ENCODE measurements at regions not wholly inside any gene's neighbourhood (a gene's known extent, or its start where the extent isn't known, plus 50 kb on each side); places are given as distances from the start of the nearest gene placed in this dataset.

DNA sequence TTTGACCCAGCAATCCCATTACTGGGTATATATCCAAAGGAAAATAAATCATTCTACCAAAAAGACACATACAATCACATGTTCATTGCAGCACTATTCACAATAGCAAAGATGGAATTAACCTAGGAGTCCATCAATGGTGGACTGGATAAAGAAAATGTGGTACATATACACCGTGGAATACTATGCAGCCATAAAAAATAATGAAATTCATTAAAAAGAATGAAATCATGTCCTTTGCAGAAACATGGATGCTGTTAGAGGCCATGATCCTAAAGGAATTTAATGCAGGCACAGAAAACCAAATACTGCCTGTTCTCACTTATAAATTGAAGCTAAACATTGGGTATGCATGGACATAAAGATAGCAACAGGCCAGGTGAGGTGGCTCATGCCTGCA lies 61.9 kb upstream of the BMP6 start:
- Histone ChIP-seq H3K9me3 (no peaks in the 10 kb centered on the region), H3K4me1 (ENCODE audit: low read depth) (no peaks in the 10 kb centered on the region), H3K36me3 (ENCODE audit: low read depth) (no peaks in the 10 kb centered on the region), H3K4me3 (no peak overlapping the region)
- intact Hi-C loops (cut with DNase I, micrococcal nuclease): no loop called here
- ATAC-seq (no peak), DNase-seq (no peak)
- TF ChIP-seq, protein P1, sequence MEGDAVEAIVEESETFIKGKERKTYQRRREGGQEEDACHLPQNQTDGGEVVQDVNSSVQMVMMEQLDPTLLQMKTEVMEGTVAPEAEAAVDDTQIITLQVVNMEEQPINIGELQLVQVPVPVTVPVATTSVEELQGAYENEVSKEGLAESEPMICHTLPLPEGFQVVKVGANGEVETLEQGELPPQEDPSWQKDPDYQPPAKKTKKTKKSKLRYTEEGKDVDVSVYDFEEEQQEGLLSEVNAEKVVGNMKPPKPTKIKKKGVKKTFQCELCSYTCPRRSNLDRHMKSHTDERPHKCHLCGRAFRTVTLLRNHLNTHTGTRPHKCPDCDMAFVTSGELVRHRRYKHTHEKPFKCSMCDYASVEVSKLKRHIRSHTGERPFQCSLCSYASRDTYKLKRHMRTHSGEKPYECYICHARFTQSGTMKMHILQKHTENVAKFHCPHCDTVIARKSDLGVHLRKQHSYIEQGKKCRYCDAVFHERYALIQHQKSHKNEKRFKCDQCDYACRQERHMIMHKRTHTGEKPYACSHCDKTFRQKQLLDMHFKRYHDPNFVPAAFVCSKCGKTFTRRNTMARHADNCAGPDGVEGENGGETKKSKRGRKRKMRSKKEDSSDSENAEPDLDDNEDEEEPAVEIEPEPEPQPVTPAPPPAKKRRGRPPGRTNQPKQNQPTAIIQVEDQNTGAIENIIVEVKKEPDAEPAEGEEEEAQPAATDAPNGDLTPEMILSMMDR (IDR thresholded peaks at IDR 0.05): no peak

DNA sequence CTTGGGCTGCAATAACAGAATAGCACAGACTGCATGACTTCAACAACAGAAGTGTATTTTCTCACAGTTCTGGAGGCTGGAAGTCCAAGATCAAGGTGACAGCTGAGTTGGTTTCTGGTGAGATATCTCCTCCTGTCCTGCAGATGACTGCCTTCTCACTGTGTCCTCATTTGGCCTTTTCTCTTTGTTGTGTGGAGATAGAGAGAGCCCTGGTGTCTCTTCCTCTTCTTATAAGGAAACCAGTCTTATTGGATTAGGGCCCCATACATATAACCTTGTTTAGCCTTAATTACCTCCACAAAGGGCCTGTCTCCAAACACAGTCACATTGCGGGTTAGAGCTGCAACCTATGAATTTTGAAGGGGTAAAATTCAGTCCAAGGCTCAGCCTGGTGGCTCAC lies 57.0 kb upstream of the BMP6 start:
- DNase-seq (no peak), ATAC-seq (no peak)
- Histone ChIP-seq H3K36me3 (ENCODE audit: low read depth) (no peaks in the 10 kb centered on the region), H3K4me3 (no peak overlapping the region), H3K9me3 (no peaks in the 10 kb centered on the region), H3K4me1 (ENCODE audit: low read depth) (peaks cover 3% of the 10 kb centered on the region)
- TF ChIP-seq, protein P1 (IDR thresholded peaks at IDR 0.05): no peak
- intact Hi-C loops (cut with DNase I, micrococcal nuclease): no loop called here

DNA sequence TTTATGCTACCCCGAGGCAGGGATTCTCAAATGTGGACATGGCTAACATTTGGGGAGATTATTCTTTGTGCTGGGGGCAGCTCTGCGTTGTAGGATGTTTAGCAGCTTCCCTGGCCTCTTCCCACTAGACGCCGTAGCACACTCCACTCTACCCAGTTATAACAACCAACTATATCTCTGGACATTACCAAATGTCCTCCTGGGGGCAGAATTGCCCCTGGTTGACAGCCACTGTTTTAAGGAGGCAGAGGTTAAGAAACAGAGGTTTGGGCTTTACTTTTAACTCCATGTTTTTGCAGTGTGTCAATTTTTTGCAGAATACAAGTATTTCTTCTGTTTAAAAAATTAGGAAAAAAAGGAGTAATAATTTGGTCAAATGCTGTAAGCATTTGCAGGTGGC lies 56.2 kb upstream of the BMP6 start:
- DNase-seq (no peak), ATAC-seq (no peak)
- Histone ChIP-seq H3K4me3 (no peak overlapping the region), H3K4me1 (ENCODE audit: low read depth) (peaks cover 3% of the 10 kb centered on the region), H3K9me3 (no peaks in the 10 kb centered on the region), H3K36me3 (ENCODE audit: low read depth) (no peaks in the 10 kb centered on the region)
- intact Hi-C loops (cut with DNase I, micrococcal nuclease): no loop called here
- TF ChIP-seq, protein P1 (IDR thresholded peaks at IDR 0.05): no peak

DNA sequence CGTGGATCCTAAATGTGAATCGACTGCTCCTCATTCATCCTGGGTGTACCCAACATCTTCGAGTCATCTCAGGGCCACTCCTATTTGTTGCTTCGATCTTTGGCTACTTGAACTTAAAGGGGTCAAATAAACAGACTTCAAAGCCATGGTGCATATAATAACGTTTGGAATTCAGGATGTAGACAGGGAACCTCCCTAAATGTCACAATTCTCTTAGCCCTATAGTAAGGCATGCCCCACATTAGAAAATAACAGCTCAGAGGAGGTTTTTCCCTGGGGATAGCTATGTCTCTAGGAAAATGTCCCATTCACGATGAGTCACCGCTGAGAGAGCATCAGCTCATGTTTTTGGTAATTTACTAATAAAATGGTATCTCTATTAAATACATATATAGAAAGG lies 54.8 kb upstream of the BMP6 start:
- ATAC-seq (no peak), DNase-seq (no peak)
- H3K36me3 ChIP-seq (ENCODE audit: low read depth): no peaks in the 10 kb centered on the region
- TF ChIP-seq, protein P1 (IDR thresholded peaks at IDR 0.05): no peak
- peaks cover 3% of the 10 kb centered on the region for H3K4me1 ChIP-seq (ENCODE audit: low read depth)
- intact Hi-C loops (cut with DNase I, micrococcal nuclease): no loop called here
- H3K9me3 ChIP-seq: no peaks in the 10 kb centered on the region
- H3K4me3 ChIP-seq: no peak overlapping the region

DNA sequence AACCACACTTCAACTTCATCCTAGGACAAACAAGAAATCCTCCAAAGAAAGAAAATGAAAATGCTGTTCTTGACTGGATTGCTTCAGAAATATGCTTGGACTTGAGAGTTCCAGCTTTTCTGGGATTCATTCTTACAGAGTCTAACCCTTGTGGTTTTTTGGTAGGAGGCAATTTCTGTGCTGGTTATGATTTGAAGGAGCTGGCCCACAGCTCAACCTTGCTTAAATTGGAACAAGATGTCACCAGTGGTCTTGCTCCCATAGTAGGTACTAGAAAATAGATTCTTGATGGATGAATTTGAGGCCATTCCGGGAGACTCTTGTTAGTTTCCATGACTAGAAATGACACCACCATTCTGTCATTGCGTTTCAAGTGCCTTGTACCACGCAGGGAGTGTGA lies 54.3 kb upstream of the BMP6 start:
- H3K9me3 ChIP-seq: no peaks in the 10 kb centered on the region
- H3K36me3 ChIP-seq (ENCODE audit: low read depth): no peaks in the 10 kb centered on the region
- no peak for ATAC-seq
- no peak for DNase-seq
- TF ChIP-seq, protein P1 (IDR thresholded peaks at IDR 0.05): no peak
- intact Hi-C loops (cut with DNase I, micrococcal nuclease): no loop called here
- no peak overlapping the region for H3K4me3 ChIP-seq
- H3K4me1 ChIP-seq (ENCODE audit: low read depth): peaks cover 3% of the 10 kb centered on the region

Measured in mucosa of descending colon (tissue), 3 donors.